Nephron (organoid): ENCODE measurements at regions not wholly inside any gene's neighbourhood (a gene's known extent, or its start where the extent isn't known, plus 50 kb on each side); places are given as distances from the start of the nearest gene placed in this dataset.

Experiments
- H3K27ac Mint-ChIP-seq, 3 experiments: 2 replicates each; pipeline ENCODE4 v1.8.0; 2020; ENCODE audit warnings: mixed read lengths in 3 of 3, mild to moderate bottlenecking in 2 of 3, moderate library complexity in 1 of 3
- H3K27me3 Mint-ChIP-seq: 2 replicates; pipeline ENCODE4 v1.8.0; 2021; ENCODE audit warnings: low read depth, mild to moderate bottlenecking, moderate library complexity, mixed read lengths
- H3K36me3 Mint-ChIP-seq: 2 replicates; pipeline ENCODE4 v1.8.0; 2020; ENCODE audit warnings: low read depth, mixed read lengths
- H3K4me1 Mint-ChIP-seq: 2 replicates; pipeline ENCODE4 v1.8.0; 2020; ENCODE audit warnings: mixed read lengths
- H3K4me3 Mint-ChIP-seq, 3 experiments: 2 replicates each; pipeline ENCODE4 v1.8.0; 2020; ENCODE audit warnings: mild to moderate bottlenecking in 3 of 3, mixed read lengths in 3 of 3, moderate library complexity in 2 of 3
- H3K9me3 Mint-ChIP-seq: 2 replicates; pipeline ENCODE4 v1.8.0; 2020; ENCODE audit warnings: mixed read lengths
- CTCF ChIP-seq, 3 experiments: fragments of 200-600 bp; sonication (generic); IDR thresholded peaks; one replicate each; pipeline ENCODE4 v1.5.0; 2021; ENCODE audit warnings: antibody characterized with exemption in 3 of 3; ENCODE audit not compliant: unreplicated experiment in 3 of 3

- peaks cover 15% of the 10 kb centered on the region for H3K27me3 Mint-ChIP-seq
- no peak overlapping the region for H3K4me3 Mint-ChIP-seq
- no peak overlapping the region for H3K27ac Mint-ChIP-seq
- TF ChIP-seq CTCF (IDR thresholded peaks at IDR 0.05; ENCODE audit: unreplicated experiment in 3 of 3), result no peak
- no peaks in the 10 kb centered on the region for H3K4me1 Mint-ChIP-seq
- no peaks in the 10 kb centered on the region for H3K36me3 Mint-ChIP-seq
- peaks cover 14% of the 10 kb centered on the region for H3K9me3 Mint-ChIP-seq
Observed at GRCh38 chr1:2867087-2867425, 65.6 kb upstream of the TTC34 start.

GRCh38 chr1:2867861-2868260, 66.4 kb upstream of the TTC34 start:
- no peak overlapping the region for H3K4me3 Mint-ChIP-seq
- H3K4me1 Mint-ChIP-seq, result no peaks in the 10 kb centered on the region
- H3K27me3 Mint-ChIP-seq, result peaks cover 16% of the 10 kb centered on the region
- peaks cover 20% of the 10 kb centered on the region for H3K9me3 Mint-ChIP-seq
- no peak for TF ChIP-seq CTCF (IDR thresholded peaks at IDR 0.05; ENCODE audit: unreplicated experiment in 3 of 3)
- no peak overlapping the region for H3K27ac Mint-ChIP-seq
- no peaks in the 10 kb centered on the region for H3K36me3 Mint-ChIP-seq

- Mint-ChIP-seq H3K27ac (no peak overlapping the region), H3K9me3 (peaks cover 23% of the 10 kb centered on the region), H3K4me3 (no peak overlapping the region), H3K4me1 (no peaks in the 10 kb centered on the region), H3K27me3 (peaks cover 16% of the 10 kb centered on the region), H3K36me3 (no peaks in the 10 kb centered on the region)
- TF ChIP-seq CTCF (IDR thresholded peaks at IDR 0.05; ENCODE audit: unreplicated experiment in 3 of 3), result no peak
Observed at GRCh38 chr1:2868571-2869195, 67.2 kb upstream of the TTC34 start.

- peaks cover 23% of the 10 kb centered on the region for H3K9me3 Mint-ChIP-seq
- TF ChIP-seq CTCF (IDR thresholded peaks at IDR 0.05; ENCODE audit: unreplicated experiment in 3 of 3), result no peak
- peaks cover 28% of the 10 kb centered on the region for H3K27me3 Mint-ChIP-seq
- no peak overlapping the region for H3K4me3 Mint-ChIP-seq
- no peak overlapping the region for H3K27ac Mint-ChIP-seq
- peaks cover 4% of the 10 kb centered on the region for H3K4me1 Mint-ChIP-seq
- no peaks in the 10 kb centered on the region for H3K36me3 Mint-ChIP-seq
Observed at GRCh38 chr1:2871246-2871815, 69.8 kb upstream of the TTC34 start.

GRCh38 chr1:2874207-2874606, 72.7 kb upstream of the TTC34 start:
- Mint-ChIP-seq H3K9me3 (peaks cover 20% of the 10 kb centered on the region), H3K36me3 (no peaks in the 10 kb centered on the region), H3K4me3 (no peak overlapping the region), H3K4me1 (peaks cover 4% of the 10 kb centered on the region), H3K27me3 (peaks cover 25% of the 10 kb centered on the region), H3K27ac (no peak overlapping the region)
- TF ChIP-seq CTCF (IDR thresholded peaks at IDR 0.05; ENCODE audit: unreplicated experiment in 3 of 3), result no peak
